Cardiac fibroblast (primary cell): ENCODE measurements at regions not wholly inside any gene's neighbourhood (a gene's known extent, or its start where the extent isn't known, plus 50 kb on each side); places are given as distances from the start of the nearest gene placed in this dataset.
"Not testable (repeated sequence)": the region's sequence is repeated elsewhere in the genome, so short reads cannot be mapped to it uniquely, and the experiment has no call there.

Experiments used
- DNase-seq, 2 donors: peaks; one replicate each; pipeline versions ENCODE4 v3.0.0 to v3.0.0-alpha.2; 2010; ENCODE audit warnings: low read depth in 2 of 2
- H3K4me3 ChIP-seq, 2 donors: replicated peaks in 1 of 2; 1 replicate in 1 of 2; 2 replicates in 1 of 2; pipeline ENCODE4 v1.5.1; 2011; ENCODE audit warnings: low read depth in 2 of 2, low read length in 2 of 2, mild to moderate bottlenecking in 2 of 2, moderate library complexity in 1 of 2
- CTCF ChIP-seq: IDR thresholded peaks from one replicate; pipeline ENCODE4 v1.5.1; 2011; ENCODE audit warnings: low read depth, mild to moderate bottlenecking, low read length, inconsistent platforms

DNA sequence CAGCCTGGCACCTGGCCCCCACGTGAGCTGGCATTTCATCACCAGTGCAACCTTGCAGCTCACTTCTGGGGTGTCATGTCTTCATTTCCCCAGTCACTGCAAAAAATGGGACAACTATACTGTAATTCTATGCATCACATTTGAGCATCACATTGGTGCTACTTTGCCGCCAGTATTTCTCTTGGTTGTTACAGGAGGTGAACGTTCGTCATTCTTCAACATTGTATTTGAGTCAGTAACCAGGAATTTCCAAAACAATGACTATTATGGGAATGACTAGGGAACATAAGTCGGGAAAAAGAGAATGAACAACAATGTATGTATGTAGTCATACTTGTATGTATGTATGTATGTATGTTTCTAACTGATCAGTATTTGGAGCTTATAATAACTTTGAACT is 1278.0 kb downstream of the EFNA5 start:
- TF ChIP-seq CTCF: no peak
- H3K4me3 ChIP-seq: no peak overlapping the region

DNA sequence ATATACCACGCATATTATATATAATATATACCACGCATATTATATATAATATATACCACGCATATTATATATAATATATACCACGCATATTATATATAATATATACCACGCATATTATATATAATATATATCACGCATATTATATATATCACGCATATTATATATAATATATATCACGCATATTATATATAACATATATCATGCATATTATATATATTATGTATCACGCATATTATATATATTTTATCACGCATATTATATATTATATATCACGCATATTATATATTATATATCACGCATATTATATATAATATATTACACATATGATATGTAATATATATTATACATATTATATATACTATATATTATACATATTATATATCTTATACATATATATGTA is 1283.0 kb downstream of the EFNA5 start:
- DNase-seq: not testable (repeated sequence)

More for the DNA sequence above, 1278.0 kb downstream of the EFNA5 start:
- DNase-seq: peak in 1 of 2 donors; percentile 81

GRCh38 chr5:106386287-106386686 is 1284.5 kb downstream of the EFNA5 start:
- TF ChIP-seq CTCF: no peak
- peak in 1 of 2 donors; percentile 9 for DNase-seq
- no peak overlapping the region for H3K4me3 ChIP-seq

More for the DNA sequence above, 1283.0 kb downstream of the EFNA5 start:
- not testable (repeated sequence) for H3K4me3 ChIP-seq

- peak in 1 of 2 donors; percentile 83 for DNase-seq
- H3K4me3 ChIP-seq: no peak overlapping the region
- no peak for TF ChIP-seq CTCF
These were observed 1290.0 kb downstream of the EFNA5 start for GRCh38 chr5:106380736-106381135.

GRCh38 chr5:106376522-106376921 is 1294.2 kb downstream of the EFNA5 start:
- TF ChIP-seq CTCF: no peak
- no peak overlapping the region for H3K4me3 ChIP-seq
- peak; percentile 5 to 47 for DNase-seq

- TF ChIP-seq CTCF: no peak
- peak in 1 of 2 donors; percentile 8 for DNase-seq
- no peak overlapping the region for H3K4me3 ChIP-seq
These were observed 1295.8 kb downstream of the EFNA5 start for GRCh38 chr5:106374956-106375355.

DNA sequence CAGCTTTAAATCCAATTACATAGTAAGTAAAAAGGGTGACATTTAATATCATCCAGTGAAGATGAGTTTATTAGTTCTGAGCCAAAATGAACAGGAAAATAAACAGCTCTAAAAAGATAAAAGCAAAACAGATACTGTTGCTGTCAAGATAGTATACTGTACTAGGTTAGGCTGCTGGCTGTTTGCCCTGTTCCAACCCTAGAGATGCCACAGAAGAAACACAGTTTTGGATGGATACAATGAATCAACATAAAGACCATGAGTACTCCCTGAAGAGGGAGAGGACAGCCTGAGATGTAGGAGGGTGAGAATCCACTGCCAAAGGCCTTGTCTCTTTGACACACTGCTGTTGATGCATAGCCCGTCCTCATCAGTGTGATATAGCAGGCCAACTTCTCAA is 1302.7 kb downstream of the EFNA5 start:
- no peak overlapping the region for H3K4me3 ChIP-seq
- TF ChIP-seq CTCF: no peak
- no peak for DNase-seq
